ENCODE measurements at regions not wholly inside any gene's neighbourhood (a gene's known extent, or its start where the extent isn't known, plus 50 kb on each side); places are given as distances from the start of the nearest gene placed in this dataset.

GRCh38 chr2:41495050-41495449 lies 552.8 kb upstream of the PKDCC start:
- TF ChIP-seq CTCF (conservative IDR thresholded peaks at IDR 0.05) (no peak), EZH2 (IDR thresholded peaks at IDR 0.05; ENCODE audit: low read depth) (no peak)

Data from PC-9 (cell line).